NCI-H187 (cell line): ENCODE measurements at regions not wholly inside any gene's neighbourhood (a gene's known extent, or its start where the extent isn't known, plus 50 kb on each side); places are given as distances from the start of the nearest gene placed in this dataset.
"Not testable (repeated sequence)": the region's sequence is repeated elsewhere in the genome, so short reads cannot be mapped to it uniquely, and the experiment has no call there.

Experiments used
- DNase-seq, 2 experiments: peaks; one replicate each; lab custom pipeline; 2025; lab: John Stamatoyannopoulos, UW

DNA sequence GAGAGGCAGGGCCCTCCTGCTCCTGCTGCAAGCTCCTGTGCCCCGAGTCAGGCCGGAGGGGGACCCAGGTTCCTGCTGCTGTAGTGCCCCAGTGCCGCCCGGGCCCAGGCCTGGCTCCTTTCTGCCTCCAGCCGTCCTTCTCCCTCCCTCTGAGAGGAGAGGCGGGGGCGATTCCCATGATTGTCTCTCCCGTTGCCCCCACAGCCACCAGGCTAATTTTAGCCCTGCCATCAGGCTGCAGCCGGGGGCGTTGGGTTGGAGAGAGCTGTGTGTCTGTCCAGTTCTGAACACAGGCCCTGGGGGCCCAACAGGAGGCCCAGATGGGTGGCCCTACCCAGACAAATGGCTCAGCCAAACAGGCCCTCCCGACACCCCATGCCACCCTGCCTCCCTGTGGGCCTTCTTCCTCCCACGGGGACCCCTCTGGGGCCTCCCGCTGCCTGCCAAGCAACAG, 214.8 kb downstream of the TBC1D2B start:
- DNase-seq = no peak

DNA sequence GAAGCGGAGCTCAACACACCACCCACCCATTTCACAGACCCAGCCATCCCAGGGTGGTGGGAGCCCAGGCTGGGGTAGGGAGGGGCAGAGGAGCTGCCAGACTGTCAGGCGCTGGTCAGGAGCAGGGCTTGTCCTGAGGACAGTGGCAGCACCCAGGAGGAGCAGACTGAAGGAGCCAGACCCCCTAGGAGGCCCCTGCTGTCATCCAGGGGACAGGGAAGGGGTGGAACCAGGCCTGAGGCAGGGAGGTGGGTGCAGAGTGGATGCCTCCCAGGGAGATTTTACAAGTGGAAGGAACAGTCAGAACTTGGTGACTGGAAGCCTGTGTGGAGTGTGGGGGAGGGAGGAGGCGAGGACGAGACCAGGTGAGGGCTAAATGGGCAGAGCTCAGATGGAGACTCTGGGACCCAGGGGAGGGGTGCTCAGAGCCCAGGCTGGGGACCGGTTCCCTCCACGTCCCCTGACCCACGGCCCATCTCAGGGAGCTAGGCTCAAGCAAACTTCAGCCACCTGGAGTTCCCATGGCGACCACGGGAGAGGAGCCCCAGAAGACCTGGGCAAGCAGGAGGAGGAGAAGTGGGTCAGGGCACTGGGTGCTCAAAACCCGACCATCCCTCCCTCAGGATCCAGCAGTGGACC, 215.4 kb downstream of the TBC1D2B start:
- DNase-seq = not testable (repeated sequence)

DNA sequence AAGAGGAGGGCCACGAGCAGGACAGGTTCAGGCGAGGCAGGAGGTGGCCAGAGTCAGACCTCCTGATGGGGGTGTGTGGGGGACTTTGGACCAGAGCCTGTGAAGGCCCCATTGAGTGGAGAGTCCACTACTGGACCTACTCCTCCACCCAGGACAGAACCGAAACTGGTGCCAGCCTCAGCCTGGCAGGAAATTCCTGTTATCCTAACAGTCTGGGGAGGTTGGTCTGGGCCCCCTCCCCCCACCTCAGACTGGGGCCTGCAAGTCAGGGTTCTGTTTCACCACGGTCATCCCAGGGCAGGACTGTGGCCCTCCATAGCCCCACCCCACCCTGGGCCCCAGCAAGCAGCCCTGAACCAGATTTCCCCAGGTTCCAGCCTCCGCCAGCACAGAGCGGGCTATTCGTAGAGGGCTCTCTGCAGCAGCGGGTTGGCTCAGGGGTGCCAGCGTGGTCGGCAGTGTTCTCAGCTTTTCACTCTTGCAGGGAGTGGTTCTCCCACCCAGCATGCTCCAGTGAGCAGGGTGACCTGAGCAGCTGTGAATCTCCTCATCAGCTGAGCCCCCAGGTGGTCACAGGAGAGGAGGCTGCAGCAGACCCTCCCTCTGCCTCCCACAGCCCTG, 217.3 kb downstream of the TBC1D2B start:
- DNase-seq = no peak

DNA sequence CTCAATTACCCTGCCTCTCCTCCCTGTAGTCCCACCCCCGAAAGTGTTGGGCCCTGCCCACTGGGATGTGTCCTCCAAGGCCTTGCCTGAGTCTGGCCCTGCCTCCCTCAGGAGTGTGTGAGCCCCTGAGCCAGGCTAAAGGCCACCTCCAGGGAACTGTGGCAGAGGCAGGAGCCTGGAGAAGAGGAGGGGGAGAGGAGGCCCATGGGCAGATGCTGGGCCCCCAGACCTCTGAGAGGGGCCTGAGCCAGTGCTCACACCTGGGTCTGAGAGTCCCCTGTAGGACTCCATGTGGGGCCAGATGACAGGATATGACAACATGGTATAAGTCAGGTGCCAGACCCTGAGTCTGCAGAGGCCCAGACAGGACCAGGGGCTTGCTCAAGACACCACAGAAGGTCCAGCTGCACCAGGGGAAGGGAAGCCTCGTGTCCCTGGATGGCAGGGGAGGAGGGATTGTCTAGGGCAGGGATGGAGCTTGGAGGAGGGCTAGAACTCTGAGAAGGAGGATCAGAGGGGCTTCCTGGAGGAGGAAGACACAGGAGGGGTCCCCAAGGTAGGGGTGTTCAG, 217.9 kb downstream of the TBC1D2B start:
- no peak for DNase-seq

DNA sequence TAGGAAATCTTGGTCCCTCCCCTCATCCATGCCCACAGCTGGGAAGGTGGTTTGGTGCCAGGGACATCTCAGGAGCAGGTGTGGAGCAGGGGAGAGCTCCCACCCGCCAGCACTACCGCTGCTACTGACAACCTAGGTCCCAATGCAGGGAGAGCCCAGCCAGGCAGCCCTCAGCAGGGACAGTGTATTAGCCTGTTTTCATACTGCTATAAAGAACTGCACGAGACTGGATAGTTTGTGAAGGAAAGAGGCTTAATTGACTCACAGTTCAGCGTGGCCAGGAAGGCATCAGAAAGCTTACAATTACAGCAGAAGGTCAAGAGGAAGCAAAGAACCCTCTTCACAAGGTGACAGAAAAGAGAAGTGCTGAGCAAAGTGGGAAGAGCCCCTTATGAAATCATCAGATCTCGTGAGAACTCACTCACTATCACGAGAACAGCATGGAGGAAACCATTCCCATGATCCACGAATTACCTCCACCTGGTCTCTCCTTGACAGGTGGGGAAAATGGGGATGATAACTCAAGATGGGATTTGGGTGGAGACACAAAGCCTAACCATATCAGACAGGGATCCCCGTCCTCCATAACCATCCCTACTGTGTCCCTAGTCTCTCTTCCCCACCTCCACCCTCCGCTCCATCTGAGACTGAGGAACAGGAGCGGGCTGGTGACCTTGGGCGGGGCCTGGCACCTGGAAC, 218.6 kb downstream of the TBC1D2B start:
- no peak for DNase-seq

DNA sequence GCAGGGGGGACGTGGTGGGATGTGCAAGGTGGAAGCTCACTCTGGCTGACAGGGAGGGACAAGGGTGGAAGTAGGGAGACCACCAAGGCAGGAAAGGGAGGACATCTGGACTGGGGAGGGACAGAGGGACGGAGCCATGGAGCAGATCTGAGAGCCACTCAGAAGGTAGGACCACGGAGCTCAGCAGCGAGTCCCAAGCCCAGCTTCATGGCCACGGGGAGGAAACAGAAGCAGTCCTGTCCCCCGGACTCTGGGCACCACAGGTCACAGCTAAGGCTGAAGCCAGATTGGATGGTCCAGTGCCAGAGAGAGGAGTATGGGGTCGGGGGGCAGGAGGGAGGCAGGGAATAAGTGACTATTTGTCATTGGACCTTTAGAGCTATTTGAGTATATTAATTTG, 220.1 kb downstream of the TBC1D2B start:
- DNase-seq = no peak

DNA sequence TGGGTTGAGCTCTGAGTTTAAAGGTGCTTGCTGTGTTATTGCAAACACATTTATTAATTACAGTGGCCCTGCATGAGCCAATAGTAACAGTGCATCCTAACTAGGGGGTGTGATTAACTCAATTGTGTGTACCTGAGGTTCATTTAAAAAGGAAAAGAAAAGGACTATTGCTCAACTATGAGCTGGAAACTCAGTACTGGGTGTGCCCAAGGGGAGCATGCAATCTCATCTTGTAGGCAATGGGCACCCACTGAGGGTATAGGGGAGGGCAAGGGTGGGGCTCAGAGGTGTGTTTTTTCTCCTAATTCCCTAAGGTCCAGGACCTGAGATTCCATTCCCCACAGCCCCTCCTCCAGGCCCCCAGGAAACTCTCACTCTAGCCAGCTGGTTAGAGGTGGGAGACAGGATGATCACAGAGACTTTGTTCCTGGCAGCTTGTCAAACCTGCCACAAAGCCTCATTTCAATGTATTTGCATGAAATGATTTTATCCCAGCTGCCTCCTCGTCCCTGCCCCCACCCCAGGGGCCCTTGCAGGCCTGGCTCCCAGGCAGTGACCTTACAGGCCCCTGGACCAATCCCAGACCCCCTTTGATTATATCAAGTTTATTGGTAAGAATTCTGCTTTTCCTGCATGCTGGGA, 220.7 kb downstream of the TBC1D2B start:
- DNase-seq = no peak

DNA sequence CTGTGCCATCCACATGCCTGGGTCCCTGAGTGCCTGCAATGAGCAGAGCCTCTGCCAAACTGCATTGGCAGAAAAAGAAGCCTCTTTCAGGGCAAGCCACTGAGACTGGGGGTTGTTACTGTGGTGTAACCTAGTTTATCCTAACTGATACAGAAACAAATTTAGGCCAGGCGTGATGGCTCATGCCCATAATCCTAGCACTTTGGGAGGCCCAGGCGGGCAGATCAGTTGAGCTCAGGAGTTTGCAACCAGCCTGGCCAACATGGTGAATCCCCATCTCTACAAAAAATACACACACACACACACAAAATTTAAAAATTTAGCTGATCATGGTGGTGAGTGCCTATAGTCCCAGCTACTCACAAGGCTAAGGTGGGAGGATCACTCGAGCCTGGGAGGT, 221.6 kb downstream of the TBC1D2B start:
- DNase-seq = no peak

DNA sequence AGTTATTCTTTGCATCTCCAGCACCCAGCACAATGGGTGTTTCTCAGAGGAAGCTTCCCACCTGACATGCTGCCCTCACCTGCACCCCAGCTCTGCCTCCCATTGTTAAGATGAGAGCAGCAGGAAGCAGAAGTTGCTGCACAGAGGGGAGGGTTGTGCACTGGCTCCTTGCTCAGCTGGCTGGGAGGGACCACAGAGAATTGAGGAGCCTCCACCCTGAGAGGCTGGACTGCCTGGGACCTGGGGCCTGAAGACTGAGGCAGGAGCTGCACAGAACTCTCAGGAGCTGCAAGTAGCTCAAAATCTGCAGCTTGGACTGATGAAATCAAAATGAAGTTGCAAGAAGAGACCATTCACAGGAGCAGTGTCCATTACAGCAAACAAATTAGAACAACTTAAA, 222.3 kb upstream of the LINGO1 start:
- DNase-seq = no peak

DNA sequence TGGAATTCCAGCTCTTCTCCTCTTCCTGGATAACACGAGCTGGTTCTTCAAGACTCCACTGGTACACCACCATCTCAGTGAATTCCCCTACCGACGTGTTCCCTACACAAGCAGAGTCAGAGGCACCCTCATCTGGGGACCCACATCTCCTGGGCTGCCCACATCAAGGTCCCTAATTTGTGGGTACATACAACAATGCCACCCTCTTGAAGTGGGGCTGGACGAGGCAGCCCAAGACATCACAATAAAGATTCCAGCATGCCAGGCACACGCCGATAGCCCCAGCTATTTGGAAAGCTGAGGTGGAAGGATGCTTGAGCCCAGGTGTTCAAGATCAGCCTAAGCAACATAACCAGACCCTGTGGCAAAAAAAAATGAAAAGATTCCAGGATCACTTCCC, 221.2 kb upstream of the LINGO1 start:
- DNase-seq = no peak

DNA sequence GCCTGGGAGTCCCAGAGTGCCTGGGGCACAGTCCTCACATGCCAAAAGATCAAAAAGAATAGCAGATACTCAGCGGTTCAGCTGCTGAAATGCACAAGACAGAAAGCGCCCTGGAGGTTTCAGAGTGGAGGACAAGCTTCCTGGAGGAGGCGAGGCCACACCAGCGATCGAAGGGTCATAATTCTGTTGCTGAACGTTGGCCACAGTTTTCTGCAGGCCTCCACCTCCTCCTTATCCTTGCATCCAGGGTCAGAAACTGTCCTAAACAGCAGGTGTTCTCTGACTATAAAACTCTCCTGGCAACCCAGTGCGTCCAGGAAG, 220.3 kb upstream of the LINGO1 start:
- DNase-seq = no peak

DNA sequence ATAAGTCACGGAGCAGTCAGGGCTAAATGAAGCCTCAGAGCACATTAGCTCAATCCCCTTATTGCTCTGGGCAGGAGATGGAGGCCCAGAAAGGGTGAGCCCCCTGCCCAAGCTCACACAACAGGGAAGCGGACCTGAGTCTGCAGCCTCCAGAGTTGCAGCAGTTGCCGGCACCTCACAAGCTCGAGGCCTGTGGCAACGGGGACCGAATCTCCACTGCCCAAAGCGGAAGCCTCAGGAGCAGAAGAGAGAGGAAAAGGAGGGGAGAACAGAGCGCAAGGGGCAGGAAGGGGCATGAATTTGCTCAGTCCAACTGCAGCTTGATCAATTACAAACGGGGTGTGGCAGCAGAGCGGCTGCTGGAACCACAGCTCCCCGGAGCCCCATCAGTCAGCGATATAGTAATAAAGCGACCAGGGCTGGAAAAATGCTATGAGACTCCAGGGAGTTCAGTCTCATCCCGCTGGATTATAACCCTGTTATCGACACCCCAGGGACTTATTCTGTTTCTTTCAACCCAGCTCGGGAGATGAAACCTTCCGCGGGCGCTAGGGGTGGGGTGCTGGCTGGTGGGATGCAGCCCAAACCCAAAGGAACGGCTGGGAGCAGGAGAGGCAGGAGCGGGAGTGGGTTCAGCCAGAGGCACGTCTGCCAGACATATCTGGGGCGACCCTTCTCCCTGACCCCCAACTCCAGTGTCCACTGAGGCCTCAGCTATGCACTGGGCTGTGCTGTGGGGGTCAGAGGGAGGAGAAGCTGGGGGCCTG, 219.7 kb upstream of the LINGO1 start:
- DNase-seq = no peak

DNA sequence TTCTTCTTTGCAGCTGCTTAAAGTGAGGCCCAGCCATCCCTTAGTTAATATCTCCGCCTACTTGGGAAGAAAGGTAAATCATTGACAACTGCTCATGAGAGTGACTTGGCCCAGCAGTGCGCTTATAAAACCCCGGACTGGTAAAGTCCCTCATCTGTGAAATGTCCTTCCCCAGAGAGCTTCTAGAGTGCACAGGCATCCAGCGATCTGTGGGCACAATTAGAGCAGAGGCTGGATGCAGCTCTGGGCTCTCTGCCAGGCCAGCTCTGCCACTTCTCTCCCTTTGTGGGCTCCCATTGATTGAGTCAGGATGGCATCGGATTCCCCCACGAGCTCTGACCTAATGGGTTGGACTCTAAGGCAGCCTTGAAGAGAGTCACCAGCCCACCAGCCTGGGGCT, 219.0 kb upstream of the LINGO1 start:
- no peak for DNase-seq

DNA sequence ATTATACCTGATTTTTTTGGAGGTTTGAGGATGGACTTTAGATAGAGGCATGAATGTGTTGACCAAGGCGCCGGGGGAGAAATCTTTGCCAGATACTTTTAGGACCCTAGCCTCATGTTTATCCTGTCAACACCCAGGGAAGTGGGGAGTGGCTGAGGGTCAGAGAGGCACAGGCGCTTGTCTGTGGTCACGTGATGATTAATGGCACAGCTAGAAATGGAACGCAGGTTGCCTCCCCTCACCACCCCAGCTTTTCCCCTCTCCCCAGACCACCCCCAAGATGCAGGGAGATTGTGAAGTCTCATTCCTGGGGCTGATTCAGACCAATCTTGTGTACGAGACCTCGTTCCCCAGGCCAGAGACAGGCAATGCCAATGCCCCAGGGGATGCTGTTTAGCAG, 218.4 kb upstream of the LINGO1 start:
- DNase-seq = no peak

DNA sequence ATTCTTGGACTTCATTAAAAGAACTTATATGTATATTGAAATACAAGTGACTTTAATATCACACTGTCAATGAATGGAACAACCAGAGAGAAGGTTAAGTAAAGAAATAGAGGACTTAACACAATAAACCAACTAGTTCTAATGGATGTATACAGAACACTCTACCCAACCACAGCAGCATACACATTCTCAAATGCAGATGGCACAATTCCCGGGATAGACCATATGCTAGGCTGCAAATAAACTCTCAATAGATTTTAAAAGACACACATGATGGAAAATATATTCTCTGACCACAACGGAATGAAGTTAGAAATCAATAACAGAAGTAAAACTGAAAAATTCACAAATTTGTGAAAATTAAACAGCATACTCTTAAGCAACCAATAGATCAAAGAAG, 214.3 kb upstream of the LINGO1 start:
- DNase-seq = no peak

DNA sequence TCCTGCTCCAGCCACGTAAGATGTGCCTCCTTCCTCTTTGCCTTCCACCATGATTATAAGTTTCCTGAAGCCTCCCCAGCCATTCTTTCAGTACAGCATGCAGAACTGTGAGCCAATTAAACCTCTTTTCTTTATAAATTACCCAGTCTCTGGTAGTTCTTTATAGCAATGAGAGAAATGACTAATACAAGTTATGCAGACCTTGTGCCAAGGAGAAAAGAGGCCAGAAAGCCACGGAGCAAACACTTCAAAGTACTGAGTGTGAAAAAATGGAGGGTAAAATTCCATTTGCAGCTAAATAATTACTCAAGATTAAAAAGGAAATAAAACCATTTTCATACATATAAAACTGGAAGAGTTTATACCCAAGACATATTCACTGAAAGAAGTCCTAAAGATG, 213.6 kb upstream of the LINGO1 start:
- DNase-seq = no peak

DNA sequence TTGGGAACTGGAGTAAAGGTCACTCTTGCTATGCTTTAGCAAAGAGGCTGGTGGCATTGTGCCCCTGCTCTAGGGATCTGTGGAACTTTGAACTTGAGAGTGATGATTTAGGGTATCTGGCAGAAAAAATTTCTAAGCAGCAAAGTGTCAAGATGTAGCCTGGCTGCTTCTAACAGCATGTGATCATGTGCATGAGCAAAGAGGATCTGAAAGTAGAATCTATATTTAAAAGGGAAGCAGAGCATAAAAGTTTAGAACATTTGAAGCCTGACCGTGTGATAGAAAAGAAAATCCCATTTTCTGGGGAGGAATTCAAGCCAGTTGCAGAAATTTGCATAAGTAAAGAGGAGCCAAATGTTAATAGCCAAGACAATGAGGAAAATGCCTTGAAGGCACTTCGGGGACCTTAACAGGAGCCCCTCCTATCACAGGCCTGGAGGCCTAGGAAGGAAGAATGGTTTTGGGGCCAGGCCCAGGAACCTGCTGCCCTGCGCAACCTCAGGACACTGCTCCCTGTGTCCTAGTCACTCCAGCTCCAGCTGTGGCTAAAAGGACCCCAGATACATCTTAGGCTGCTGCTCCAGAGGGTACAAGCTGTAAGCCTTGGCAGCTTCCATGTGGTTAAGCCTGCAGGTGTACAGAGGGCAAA, 212.2 kb upstream of the LINGO1 start:
- DNase-seq = no peak

DNA sequence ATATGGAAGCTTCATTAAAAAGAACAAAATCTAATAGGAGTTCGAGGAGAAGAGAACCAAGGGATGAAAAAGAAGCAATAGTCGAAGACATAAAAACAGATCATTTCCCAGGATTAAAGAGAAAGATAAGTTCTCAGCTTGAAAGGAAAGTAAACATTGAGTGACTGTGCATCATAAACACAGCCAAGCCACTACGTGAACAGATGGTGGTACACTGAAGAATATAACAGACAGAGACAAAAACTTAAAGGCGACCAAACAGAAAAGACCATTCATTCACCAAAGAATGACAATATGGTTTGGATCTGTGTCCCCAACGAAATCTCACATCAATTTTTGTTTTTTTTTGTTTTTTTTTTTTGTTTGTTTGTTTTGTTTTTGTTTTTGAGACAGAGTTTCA, 210.8 kb upstream of the LINGO1 start:
- DNase-seq = no peak

DNA sequence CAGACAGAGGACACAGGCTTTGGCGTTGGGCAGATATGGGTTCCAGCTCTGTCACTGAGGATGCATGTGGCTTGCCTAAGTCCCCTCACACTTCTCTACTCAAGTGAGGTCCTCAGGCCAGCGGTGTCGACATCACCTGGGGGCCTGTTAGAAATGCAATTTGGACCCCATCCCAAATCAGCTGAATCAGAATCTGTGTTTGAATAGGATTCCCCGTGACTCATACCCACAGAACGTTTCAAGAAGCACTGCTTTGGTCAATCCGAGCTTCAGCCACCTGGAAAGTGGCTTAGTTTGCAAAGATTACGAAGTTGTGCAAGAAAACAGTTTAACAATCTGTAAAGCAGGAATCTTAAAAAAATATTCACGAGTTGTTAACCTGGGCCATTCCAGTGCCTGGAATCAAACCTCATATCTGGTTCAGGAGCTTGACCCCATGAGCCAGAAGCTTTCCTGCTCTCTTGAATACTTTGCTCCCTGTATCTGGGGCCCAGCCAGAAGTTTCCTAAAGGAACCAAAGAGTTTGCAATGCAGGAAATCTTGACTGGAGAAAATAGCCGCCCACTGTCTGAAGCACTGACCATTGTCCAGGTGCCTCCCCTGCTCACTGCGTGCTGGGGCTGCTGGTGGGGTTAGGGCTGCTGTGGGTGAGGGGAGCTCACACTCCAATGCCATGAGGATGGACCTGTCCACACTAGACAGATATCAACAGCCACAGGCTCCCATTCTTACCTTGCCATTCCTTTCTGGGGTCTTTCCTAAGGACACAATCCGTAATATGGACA, 208.5 kb upstream of the LINGO1 start:
- no peak for DNase-seq

DNA sequence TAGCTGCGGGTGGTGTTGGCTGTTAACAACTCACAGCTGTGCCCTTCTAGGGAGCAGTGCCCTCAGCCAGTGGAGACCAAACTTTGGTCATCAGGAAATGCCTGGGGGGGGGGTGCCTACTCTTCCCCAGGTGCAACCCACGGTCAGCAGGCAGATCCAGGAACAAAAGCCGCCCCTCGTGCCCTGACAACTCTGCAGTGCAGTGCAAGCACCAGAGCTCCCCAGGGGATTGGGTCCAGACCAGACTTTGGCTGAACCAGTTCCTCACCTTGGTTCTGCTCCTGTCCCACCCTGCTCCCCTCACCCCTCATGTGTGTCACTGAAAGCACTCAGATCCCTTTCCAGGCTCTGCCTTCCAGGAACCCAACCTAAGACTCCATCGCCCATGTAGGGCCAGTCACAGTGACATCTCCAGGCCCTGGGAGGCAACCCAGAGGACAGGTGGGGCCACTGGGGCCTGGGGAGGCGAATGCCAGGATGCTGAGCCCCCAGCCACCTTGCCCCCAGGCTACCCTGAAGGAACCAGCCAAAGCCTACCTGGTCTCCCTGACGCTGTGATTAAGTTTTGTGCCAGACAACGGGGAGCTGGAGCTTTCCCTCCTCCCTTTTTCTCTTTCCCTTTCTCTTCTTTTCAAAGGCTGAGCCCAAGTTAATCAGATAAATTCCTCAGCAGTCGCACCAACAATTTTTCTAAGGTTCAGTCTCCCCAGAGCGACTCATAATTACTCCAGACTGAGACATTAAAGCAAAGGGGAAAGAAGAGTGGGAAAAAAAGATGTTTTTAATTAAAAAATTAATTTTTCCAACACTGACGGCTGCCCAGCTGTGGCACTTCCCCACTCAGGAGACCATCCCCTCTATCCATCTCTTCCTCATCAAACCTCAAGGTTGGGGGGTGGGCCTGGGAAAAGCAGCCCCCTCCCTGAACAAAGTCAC, 207.5 kb upstream of the LINGO1 start:
- DNase-seq = no peak
